SIG-M5 (cell line): ENCODE measurements at regions not wholly inside any gene's neighbourhood (a gene's known extent, or its start where the extent isn't known, plus 50 kb on each side); places are given as distances from the start of the nearest gene placed in this dataset.

Experiments
- DNase-seq: peaks from one replicate; lab custom pipeline; 2025; lab: John Stamatoyannopoulos, UW

DNA sequence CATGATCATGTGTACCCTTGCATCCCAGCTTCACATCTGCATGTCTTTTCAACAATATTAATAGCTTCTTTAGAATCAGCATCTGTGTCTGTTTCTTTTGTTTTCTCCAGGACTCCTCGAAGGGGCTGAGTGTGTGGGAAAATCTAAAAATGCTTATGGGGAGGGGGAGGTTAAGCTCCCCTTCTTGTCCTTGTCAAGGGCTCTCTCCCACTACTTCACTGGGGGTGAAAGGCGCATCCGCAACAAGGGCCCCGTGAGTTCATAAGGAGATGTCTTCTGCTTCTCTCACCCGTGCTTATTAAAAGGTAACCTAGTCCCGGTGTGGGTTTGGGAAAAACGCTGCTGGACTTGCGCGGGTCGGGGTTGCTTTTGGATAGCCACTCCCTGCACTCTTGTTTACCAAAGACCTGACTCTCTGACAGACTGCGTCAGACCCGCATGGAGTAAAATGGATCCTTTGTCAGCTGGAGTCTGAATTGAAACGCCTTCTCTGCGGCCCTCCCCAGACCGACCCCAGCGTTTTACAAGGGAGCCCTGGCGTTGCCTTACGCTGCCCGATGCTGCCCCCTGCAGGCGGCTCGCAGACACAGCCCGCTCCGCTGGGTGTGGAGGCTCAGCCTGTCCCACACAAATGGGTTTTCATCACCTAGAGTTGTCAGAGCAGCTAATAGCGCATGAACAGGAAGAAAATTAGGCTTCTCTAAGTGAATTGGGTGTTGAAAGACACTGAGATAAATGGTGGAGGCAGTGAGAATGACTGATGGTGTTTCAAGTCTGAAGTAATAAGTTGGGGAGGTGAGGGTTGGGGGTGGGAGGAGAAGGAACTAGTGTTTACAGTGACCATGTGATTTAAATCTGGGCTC, 53.8 kb downstream of the IER5 start:
- DNase-seq, result no peak

DNA sequence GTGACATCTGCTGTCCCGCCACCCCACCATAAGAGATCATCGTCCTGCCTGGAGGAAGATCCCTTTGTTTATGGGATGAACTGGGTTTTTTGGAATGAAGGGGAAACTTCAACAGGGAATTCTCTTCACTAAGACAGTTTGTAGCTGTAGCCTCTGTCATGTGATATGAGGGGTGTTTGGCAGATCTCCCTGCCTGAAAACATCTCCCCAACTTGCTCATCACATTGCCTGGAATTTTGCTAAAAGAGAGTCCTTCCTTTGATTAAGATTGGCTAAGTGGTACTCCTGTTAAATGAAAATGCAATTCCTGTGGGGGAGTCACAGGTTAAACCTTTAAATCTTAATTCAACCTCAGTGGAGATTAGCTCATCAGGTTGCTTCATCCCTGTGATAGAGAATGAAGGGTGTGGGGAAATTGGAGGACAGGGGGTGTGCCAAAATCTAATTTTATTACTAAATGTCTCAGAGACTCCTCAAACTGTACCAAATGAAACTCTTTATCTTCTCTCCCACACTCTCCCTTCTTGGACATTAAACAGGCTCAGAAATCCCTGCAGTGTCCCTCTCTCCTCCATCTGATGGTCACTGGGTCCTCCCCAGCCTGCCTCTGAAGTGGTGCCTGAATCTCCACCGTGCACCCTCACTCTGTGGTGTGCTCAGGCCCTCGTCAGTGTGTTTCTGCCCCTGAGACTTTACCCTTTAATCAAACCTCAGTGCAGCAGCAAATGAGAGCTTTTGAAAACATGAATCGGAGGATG, 54.8 kb downstream of the IER5 start:
- DNase-seq, result no peak

DNA sequence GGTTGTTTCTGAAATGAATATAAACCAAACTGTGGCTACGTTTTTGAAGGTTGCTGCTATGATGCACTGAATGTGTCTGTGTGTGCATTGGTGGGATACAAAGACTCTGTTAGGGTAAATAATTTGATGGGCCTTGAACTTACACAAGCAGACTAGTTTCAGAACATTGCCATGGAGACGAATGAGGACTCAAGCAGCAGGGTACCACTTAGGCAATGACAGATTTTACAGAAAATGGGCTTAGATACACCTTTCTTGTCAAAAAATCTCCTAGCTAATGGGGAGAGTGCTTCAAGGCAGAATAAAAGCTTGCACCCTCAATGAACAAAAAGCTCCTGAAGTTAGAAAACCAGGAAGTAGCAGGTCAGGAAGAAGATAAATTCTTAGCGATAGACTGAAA, 55.7 kb downstream of the IER5 start:
- DNase-seq, result no peak

DNA sequence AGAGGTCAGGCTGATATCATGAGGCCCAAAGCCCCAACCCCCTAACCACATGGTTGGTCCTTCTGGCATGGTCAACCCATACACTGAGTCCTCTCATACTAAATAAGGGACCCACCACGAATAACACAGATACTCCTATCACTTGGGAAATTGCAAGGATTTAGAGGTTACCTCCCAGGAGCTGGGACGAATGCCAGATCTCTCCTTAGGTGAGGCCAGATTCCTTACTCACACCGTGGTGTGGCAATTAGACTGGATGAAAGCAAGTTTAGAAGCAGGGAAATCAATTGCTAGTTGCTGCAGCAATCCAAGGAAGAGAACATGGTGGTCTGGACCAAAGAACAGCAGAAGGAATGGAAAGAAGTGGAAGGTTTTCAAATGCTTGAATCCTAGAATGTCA, 60.1 kb downstream of the IER5 start:
- DNase-seq, result no peak

DNA sequence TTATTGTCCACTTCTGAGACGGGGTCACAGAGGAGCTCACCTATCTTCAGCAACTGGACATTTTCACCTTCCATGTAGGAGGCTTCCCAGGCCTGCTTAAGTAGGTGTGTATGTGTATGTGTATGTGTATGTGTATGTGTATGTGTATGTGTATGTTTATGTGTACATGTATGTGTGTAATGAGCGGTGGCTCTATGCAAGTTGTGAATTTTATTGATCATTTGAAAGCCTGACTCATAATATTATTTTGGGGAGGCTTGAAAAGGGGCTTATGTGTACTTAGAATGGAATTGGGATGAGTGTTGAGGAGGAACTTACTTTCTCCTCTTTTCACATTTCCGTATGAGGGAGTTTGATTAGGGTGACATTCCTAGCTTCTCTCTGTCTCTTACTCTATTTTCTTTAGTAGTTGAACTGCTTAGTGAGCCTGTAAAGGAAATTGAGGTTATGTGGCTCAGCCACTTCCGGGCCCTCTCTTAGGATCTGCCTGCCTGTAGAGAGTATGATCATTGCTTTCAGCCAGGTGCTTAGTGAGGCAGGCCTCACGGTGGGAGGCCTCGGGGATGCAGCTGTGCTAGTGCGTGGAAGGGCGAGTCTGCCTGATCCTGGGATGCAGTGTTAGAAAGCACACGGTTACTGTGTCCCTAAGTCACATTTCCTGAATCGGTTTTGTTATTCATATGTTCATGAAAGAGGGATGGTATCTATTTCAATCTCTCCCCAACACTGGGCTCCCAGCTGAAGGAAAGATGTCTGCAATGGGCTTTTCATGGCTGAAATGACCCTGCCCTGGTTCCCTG, 61.0 kb downstream of the IER5 start:
- DNase-seq, result no peak

DNA sequence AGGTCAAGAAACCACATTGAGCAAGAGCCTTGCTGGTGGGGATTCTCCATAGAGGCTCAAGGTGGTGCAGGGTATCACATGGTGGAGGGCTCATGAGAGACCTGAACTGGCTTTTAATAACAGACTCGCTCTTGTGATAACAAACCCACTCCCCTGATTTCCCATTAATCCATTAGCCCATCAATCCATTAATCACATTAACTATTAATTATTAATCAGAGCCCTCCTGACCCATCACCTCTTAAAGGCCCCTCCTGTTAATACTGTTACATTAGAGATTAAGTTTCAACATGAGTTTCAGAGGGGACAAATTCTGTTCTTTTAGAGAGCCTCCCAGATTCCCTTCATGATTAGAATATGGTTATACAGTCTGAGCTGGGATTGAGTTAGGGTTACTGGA, 61.8 kb downstream of the IER5 start:
- no peak for DNase-seq

DNA sequence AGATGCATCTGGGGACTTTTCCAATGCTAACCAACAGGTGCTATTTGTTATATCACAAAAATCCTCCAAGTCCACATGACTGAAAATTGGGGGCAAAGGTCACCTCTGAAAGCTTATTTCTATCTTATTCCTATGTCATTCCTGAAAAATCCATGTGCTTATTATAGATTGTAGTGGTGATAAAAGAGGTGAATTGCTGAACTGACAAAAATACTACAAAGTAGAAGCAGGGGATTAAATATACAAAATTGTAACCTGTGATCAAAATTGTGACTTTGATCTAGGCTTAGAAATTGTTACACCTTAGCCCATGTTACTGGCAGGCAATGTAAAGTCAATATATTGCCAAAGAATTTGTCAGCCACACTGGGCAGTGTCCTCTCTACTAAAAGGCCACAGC, 62.3 kb downstream of the IER5 start:
- DNase-seq, result no peak

DNA sequence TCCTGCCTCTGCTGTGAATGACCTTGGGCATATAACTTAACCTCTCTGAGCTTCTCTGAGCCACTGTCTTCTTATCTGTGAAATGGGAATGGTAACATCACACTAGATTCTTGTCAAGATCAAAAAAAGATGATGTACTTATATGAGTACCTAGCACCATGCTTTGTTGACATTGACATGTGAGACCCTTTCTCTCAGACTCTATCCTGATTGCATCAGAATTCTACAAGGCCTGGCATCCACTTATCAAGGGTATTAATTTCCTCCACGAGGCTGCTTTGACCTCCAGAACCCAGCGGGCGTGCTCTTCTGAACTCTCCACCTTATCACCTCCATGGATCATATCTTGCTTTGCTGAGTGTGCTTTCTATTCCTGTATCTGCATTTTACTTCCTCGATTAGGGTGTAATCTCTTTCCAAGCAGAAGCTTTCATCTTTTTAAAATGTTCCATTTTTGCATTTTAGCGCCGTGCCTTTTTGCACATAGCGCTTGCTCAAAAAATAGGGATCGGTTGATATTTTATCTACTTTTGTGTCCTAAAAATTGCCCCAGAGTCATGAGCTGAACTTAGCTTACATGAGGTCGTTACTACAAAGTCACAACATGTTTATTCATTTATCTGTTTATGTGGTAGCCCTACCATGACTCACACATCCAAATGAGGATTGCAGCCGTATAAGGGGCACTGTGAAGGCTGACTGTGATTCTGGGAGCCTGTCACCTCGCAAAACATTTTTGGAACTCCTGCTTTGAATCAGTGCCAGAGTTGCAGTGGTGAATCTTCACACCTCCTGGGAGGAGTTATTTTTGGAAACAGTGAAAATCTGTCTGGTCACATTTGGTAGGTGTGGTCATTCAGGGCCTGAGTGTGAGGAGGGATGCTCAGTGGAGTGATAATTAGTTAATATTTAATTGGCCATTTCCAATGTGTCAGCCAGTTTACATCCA, 63.2 kb downstream of the IER5 start:
- no peak for DNase-seq

DNA sequence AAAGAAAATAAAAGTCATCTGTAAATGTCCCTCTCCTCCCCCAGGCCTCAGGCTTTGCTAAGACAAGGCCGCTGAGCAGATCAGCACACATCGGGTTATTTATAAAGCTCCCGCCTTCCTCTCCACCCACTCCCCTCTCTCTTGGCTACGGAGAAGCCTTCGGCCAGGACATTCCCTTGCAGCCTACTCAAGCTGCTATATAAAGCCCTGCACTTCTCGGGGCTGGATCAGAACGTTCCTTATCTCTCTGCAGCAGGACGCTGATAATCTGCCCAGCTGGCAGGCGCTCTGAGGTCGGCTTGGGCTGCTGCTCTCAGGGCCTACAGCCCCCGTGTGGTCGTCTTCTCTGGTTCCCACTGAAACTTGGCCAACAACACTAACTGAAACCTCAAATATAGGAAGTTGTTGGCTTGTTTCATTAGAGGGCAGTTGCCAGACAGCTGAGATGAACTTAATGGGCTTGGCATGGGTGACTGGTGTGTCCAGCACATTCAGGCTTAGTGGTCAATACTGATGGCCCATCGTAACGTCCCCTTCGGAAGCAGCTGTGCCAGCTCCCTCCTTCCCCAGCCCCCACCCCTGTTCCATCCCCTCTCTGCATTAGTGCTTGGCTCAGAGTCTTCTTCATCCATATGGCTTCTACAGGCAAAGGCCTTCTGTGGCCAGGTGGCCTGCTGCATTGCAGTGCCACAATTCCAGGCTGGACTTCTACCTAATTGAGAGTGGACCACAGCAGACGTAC, 64.6 kb downstream of the IER5 start:
- DNase-seq, result peak; percentile 81

DNA sequence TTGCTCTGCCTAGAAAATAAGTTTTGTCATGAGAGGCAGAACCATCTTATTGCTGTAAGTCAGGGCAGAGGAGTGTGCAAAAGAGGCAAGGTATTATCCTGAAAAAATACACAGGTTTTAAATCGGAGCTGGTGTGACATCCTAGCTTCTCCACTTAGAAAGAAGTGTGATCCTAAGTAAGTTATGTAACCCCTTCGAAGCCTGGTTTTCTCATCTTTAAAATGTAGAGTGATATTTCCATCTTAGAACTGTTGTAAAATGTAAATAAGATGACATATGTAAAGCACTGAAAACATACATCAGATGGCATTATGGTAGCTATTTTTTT, 65.1 kb downstream of the IER5 start:
- DNase-seq, result no peak

DNA sequence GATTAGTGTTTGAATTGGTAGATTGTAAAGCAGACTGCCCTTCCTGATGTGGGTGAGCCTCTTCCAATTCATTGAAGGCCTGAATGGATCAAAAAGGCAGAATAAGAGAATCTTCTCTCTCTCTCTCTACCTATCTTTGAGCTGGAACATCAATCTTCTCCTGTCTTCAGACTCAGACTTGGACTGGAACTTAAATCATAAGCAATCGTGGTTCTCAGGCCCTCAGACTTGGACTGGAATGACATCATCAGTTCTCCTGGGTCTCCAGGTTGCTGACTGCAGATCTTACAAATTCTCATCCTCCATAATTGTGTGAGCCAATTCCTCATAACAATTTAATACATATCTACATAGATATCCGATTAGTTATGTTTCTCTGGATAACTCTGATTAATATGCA, 66.8 kb downstream of the IER5 start:
- DNase-seq, result no peak

DNA sequence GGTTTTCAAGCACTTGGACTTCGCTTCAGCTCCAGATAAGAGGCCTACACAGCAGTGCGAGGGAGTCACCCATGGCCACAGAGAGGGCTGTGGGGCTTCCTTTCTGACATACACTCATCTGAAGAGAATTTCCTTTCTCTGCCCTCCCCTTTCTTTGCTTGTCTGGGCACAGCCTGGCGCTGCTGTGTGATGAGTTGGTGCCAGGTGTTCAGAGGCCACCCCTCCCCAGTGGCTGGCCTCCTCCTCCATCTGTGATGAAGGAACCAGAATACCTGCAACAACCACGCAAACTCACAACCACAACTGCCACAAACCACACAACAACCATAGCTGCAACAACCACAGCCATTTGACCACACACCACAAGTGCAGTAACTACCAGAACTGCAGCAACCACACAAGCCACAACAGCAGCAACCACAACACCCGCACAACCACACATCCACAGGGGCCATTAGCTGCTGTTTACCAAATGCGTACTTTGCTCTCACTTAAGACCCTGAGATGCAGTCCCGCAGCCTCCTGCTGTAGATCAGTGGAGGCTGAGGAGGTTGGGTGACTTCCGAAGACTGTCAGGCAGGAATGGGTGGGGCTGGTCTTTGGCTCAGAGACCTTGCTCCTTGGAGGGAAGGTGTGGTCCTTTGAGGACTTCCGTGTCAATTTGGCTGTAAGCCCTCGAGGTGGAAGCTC, 71.1 kb downstream of the IER5 start:
- DNase-seq, result no peak

DNA sequence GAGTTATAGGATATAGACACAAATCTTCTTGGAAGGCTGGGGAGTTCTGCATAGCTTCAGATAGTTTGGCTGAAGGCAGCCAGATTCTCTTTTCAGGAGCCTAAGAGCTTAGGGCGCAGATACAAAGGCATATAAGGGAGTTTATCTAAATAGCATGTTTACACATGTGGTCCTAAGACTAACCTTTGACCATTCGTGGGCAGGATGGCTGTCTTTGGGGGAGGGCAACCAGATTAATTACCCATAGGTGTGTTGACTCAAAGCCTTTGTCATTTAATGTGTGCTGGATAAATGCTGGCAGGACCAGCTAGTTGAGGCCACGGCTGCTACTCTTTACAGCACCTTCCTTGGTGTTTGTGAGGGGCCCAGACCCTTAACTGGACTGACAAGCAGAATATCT, 71.8 kb downstream of the IER5 start:
- DNase-seq, result no peak

DNA sequence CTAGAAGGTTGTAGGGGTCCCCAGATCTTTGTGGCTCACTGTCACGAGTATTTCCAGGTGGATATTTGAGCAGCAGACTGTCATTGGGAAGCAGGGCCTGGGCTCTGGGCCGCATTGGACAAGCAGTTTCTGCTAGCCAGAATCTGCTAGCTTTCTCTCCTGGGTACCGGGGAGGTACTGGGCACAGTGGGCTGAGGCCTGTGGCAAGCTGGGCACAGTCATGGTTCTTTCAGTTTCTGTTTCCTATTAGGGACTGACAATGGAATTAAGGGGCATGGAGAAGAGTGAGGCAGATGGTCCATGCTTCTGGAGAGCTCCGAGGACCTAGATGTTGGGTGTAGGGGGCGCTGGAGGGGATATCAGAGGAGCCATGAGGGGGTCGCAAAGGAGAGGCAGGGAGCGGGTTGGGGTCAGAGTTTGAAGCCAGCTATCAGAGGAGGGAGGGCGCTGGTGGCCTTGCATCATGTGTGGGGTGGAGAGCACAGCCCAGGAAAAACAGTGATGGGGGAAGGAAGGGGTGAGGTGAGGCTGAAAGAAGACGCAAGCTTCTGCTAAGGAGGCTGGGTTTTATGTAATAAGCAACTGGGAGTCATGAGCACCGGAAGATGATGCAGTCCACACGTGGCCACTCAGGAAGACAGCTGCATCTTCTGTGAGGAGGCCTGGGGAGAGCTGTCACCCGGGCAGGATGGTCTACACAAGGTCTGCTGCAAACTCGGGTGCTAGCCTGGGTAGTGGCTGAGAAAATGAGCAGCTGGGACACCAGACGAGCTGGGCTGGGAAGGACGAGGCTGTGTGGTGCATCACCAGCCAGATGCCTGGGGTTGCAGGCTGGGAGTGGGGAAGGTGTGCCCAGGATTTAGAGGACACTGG, 72.7 kb downstream of the IER5 start:
- DNase-seq, result no peak

DNA sequence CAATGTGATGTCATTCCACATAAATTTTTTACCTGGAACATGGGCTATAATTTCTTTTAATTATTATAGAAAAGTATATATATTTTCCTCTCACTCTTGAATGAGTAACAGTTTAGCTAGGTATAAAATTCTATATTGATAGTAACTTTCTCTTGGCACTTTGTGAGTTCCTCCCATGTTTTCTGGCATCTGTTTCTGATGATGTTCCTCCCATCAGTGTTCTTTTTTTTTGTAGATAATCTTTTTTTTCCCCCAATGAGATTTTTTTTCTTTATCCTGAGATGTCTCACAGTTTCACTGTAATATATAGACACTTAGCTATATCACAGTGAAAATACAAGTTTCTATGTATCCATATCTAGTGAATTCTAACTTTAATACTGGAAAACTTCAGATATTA, 75.2 kb downstream of the IER5 start:
- DNase-seq, result no peak

DNA sequence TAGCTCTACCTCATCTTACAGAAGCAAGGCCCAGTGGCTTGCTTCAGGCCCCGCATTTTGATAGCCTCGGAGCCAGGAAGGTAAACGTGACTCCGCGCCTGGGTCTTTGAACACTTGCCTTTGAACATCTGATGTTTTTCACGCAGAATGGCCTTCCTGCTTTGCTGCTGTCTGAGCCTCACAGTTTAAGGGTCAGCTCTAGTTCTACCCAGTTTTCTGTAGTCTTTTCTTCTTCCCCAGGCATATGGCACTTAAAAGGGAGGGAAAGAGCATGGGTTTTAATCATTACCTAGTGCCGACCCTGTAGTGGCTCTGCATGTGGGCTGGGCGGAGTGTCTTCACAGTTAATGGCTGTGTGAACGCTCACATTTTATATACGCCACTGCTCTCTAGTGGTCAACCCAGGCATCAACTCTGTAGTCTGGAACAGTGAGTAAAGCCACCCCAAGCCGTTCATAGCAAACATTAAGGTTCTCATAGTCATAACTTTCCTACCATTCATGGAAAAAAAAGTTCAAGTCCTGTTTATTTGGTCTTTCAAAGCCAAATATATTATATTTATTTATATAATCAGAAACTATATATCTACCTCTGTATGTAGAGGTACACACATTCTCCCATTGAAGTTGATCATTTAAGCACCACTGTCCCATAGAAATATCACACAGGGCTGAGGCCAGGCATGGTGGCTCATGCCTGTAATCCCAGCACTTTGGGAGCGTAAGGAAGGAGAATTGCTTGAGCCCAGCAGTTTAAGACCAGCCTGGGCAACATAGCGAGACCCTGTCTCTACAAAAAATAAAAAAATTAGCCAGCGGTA, 78.1 kb downstream of the IER5 start:
- peak; percentile 28 for DNase-seq

DNA sequence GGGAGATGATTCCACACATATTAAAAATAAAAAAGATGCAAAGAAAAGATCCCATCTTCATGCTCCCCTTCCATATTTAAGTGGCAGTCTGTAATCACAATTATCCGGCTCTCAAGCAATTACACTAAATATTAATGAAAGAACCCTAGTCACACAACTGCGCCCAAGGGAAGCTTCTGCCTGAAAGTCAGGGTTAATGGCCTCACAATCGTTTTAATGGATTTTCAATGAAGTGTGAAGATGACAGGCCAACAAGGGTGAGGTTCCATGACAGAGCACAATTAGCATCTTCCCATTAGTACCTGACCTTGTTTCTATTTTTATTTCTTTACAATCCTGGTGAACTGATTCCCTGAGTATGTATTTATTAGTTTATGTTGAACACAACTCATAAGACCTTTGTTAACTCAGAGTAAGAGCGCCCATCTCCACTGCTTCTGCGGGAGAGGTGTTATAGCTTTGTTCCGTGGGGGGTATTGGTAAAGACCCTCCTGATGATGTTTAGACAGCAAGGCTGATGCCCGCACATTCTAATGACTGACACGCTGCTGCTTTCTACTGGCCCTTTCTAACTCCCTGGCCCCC, 80.9 kb downstream of the IER5 start:
- DNase-seq, result no peak

DNA sequence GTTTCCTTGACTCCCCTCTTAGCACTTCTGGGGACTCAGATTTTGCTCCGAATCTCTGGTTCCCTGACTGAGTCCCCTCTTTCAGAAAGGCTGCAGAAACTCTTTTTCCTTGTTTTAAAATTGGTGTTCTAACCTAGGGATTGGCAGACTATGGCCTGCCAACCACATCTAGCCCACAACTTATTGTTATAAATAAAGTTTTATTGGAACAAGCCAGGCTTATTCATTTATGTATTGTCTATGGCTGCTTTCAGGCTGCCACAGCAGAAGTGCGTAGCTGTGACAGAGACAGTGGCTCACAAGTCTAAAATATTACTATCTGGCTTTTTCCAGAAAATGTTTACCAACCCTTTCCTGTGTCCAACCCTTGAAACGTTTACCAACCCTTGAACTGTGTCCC, 81.7 kb downstream of the IER5 start:
- DNase-seq, result no peak
